ENCODE measurements at regions not wholly inside any gene's neighbourhood (a gene's known extent, or its start where the extent isn't known, plus 50 kb on each side); places are given as distances from the start of the nearest gene placed in this dataset.

GRCh38 chr11:70743329-70743728 lies 345.0 kb downstream of the CTTN start:
- Histone ChIP-seq H3K4me3 (no peak overlapping the region), H3K27ac (no peak overlapping the region), H3K36me3 (no peaks in the 10 kb centered on the region), H3K4me1 (no peaks in the 10 kb centered on the region), H3K27me3 (peaks cover 0 to 66% of the 10 kb centered on the region in 2 donors), H3K9me3 (no peaks in the 10 kb centered on the region)
- DNase-seq: no peak
- intact Hi-C loops (cut with DNase I; ENCODE audit: low total_unique reads): no loop called here
- no peak for TF ChIP-seq CTCF (IDR thresholded peaks at IDR 0.05)

DNA sequence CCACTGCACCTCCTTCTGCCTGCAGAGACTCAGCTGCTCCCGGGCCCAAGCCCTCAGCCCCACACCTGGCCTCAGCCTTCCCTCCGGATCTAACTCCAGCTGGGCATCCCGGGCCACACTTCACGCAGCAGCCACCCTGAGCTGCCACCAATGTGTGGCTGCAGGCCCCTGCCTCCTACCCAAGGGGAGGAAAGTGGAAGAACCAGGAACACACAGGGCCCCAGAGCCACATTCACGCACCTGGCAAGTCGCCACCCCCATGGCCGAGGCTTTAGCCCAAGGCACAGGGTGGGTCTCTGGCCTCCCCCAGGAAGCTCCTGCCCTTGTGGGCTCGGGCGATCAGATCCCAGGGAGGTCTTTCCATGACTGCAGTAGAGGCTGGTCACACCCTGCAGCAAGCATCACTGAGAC lies 345.6 kb downstream of the CTTN start:
- no peak for DNase-seq
- H3K4me3 ChIP-seq: no peak overlapping the region
- intact Hi-C loops (cut with DNase I; ENCODE audit: low total_unique reads): no loop called here
- H3K4me1 ChIP-seq: no peaks in the 10 kb centered on the region
- no peak overlapping the region for H3K27ac ChIP-seq
- no peaks in the 10 kb centered on the region for H3K9me3 ChIP-seq
- H3K36me3 ChIP-seq: no peaks in the 10 kb centered on the region
- TF ChIP-seq CTCF (IDR thresholded peaks at IDR 0.05): no peak
- peaks cover 0 to 67% of the 10 kb centered on the region in 2 donors for H3K27me3 ChIP-seq

DNA sequence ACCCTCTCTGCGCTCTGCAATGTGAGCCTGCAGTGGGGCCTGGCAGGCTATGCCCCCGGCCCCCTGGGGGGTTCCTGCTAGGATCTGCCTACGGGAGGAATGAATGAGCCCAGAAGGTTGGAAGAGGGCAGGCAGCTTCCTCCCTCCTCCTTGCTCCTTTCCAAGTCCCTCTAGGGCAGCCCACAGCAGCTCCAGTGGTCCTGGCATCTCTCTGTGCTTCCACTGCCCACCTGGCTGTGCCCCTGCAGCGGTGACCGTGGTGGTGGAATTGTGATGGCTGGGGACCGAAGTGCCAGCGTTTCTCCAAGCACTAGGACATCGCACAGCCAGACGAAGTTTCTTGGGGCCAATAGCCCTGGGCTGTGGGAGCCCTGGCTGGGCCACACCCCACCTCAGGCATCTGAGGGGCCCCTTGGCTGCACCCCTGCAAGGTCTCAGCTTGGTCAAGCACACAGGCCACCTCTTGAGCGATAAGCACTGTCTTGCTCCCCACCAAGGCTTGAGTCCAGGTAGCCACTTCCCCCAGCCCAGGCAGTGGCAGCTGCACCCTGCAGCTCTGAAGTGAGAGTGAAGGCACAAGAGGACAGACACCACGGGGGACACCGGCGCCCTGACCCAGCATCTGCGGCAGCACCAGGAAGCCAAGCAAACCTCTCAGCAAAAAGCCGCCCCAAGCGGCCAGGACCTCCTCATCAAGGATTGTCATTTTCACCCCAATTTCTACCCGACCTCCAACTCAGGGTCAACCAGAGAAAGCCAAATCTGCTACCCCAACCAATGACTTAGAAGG lies 346.3 kb downstream of the CTTN start:
- TF ChIP-seq CTCF (IDR thresholded peaks at IDR 0.05): no peak
- peaks cover 0 to 2% (median 0%) of the 10 kb centered on the region in 3 donors for H3K9me3 ChIP-seq
- DNase-seq: no peak
- intact Hi-C loops (cut with DNase I; ENCODE audit: low total_unique reads): no loop called here
- H3K4me1 ChIP-seq: no peaks in the 10 kb centered on the region
- H3K4me3 ChIP-seq: no peak overlapping the region
- H3K27ac ChIP-seq: no peak overlapping the region
- H3K36me3 ChIP-seq: no peaks in the 10 kb centered on the region
- H3K27me3 ChIP-seq: peaks cover 0 to 66% of the 10 kb centered on the region in 2 donors

GRCh38 chr11:70745451-70745850 lies 347.1 kb downstream of the CTTN start:
- Histone ChIP-seq H3K4me1 (no peaks in the 10 kb centered on the region), H3K4me3 (no peak overlapping the region), H3K27ac (no peak overlapping the region), H3K27me3 (peaks cover 0 to 59% of the 10 kb centered on the region in 2 donors), H3K36me3 (no peaks in the 10 kb centered on the region), H3K9me3 (peaks cover 0 to 10% (median 5%) of the 10 kb centered on the region in 3 donors)
- TF ChIP-seq CTCF (IDR thresholded peaks at IDR 0.05): no peak
- intact Hi-C loops (cut with DNase I; ENCODE audit: low total_unique reads): no loop called here
- no peak for DNase-seq

DNA sequence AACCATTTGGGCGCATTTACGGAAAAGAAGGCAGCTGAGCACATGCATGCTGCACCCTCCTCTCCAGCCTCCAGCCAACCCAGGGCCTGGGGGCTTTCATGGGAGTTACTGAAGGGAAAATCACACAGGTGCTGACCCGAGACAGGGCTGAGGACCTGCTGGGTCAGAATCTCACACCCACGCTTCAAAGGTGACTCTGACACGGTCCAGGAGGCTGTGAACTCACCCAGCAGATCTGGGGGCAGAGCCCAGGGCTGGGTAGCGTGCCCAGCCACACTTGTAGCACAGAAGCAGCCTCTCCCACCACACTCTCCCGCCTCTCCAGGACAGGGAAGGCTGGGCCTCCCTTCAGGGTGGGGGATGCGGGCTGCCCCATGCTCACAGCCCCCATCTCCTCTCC lies 347.6 kb downstream of the CTTN start:
- H3K27ac ChIP-seq: no peak overlapping the region
- peaks cover 2 to 11% (median 10%) of the 10 kb centered on the region in 3 donors for H3K9me3 ChIP-seq
- H3K36me3 ChIP-seq: no peaks in the 10 kb centered on the region
- intact Hi-C loops (cut with DNase I; ENCODE audit: low total_unique reads): no loop called here
- no peak overlapping the region for H3K4me3 ChIP-seq
- H3K27me3 ChIP-seq: peaks cover 0 to 56% of the 10 kb centered on the region in 2 donors
- H3K4me1 ChIP-seq: no peaks in the 10 kb centered on the region
- TF ChIP-seq CTCF (IDR thresholded peaks at IDR 0.05): no peak
- DNase-seq: no peak
